GM18951 (cell line): ENCODE measurements at regions not wholly inside any gene's neighbourhood (a gene's known extent, or its start where the extent isn't known, plus 50 kb on each side); places are given as distances from the start of the nearest gene placed in this dataset.

ENCODE experiments used
- POLR2A ChIP-seq: IDR thresholded peaks from 4 replicates; pipeline ENCODE4 v1.6.1; 2011; ENCODE audit warnings: mild to moderate bottlenecking; ENCODE audit not compliant: insufficient read length, insufficient read depth; ENCODE audit errors: extremely low read depth
- in situ Hi-C: fragments of 300-500 bp; cut with MboI; formaldehyde crosslinking; loops from one replicate; pipeline ENCODE4 v1.12.0; 2022; ENCODE audit warnings: low sequenced_read_pairs, mixed read lengths, inconsistent platforms; ENCODE audit not compliant: unreplicated experiment

- in situ Hi-C loops: no loop called here
- no peak for TF ChIP-seq POLR2A
Observed at GRCh38 chr13:76809389-76809788, 76.8 kb downstream of the KCTD12 start.

DNA sequence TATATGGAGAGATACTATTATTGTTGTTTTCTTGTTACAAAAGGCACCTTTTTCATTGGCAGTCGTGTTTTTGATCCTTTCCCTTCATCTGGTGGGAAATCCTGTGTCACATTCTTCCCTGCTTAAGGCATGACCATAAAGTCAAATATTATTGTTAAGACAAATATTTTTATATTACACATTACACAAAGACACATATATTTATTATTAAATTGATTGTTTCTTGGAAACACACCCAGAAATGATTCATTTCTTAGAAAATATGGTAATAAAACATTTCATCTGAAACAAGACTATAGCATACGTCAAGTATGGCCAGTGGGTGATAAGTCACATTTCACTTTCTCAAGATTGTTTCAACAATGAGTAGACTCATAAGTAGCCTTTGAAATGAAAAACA is 77.3 kb downstream of the KCTD12 start:
- in situ Hi-C loops: no loop called here
- no peak for TF ChIP-seq POLR2A

GRCh38 chr13:76804801-76805200 is 81.4 kb downstream of the KCTD12 start:
- in situ Hi-C loops: no loop called here
- TF ChIP-seq POLR2A: no peak

- in situ Hi-C loops: no loop called here
- TF ChIP-seq POLR2A: no peak
Observed at GRCh38 chr13:76803831-76804230, 82.4 kb downstream of the KCTD12 start.

- in situ Hi-C loops: no loop called here
Observed at GRCh38 chr13:76800943-76801342, 85.3 kb downstream of the KCTD12 start.

DNA sequence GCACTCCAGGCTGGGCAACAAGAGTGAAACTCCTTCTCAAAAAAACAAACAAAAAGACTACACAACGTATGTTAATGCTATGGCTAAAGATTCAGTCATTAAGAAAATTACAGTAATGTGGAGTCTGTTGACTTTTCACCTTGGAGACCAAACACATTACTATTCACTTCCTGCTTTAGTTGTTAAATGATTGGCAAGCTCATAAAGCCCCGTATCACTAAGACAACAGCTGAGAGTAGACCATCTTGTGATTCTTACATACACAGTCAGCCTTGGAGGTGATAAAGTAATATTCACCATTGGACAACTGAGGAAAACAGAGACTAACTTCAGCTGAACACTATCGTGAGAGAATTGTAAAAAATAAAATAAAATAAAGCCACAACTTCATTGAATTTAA is 86.5 kb downstream of the KCTD12 start:
- TF ChIP-seq POLR2A: no peak
- in situ Hi-C loops: no loop called here

More at GRCh38 chr13:76800943-76801342, 85.3 kb downstream of the KCTD12 start:
- no peak for TF ChIP-seq POLR2A

DNA sequence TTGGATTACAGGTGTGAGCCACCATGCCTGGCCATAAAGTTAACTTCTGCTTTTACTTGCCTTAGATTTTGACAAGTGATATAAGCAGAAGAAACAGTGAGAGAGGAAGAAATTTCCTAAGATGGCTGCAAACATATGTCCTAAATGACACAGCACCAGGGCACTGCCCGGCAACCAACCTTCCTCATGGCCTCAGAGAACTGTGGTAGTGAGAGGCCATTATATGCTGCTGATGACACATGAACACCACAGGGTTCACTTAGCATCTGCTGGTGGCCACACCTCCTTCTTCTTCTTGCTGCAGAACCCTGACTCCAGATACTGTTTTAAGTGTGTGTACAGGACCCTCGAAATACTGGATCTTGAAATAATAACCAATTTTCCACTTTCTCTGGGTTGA is 88.2 kb downstream of the KCTD12 start:
- in situ Hi-C loops: no loop called here
- no peak for TF ChIP-seq POLR2A

DNA sequence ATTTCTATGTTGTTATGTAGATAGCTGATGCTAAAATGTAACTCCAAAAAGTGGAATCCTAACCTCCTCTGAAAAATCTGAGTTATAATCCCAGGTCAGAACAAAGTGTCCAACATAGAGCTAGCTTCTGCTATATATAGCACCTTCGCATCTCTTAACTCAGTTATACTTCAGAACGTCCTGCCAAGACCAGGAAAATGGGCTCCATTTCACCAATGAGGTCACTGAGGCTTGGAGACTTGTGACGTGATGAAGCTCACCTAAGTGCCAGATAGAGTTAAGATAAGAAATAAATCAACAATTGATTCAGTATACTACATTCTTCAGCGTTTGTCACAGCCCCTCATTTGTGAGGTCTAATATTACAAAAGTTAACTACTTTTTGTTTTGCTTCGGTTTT is 88.8 kb downstream of the KCTD12 start:
- in situ Hi-C loops: no loop called here
- no peak for TF ChIP-seq POLR2A

DNA sequence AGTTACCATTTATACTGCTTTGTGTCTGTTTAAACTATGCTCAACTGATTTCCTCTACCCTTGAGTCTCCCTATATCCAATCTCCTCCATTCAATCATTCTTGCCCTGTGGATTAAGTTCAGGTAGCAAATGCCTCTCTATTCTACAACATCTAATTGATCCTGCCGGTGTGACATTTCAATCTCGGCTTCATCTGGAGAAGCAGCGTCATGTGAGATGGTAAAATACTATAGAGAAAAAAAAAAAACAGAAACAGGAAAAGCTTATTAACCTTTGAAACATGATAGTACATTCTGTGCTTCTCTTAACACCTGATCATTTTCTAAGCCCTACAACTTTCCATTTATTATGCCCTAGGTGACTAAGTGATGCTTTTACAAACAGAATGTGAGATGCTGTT is 89.4 kb downstream of the KCTD12 start:
- no peak for TF ChIP-seq POLR2A
- in situ Hi-C loops: no loop called here

DNA sequence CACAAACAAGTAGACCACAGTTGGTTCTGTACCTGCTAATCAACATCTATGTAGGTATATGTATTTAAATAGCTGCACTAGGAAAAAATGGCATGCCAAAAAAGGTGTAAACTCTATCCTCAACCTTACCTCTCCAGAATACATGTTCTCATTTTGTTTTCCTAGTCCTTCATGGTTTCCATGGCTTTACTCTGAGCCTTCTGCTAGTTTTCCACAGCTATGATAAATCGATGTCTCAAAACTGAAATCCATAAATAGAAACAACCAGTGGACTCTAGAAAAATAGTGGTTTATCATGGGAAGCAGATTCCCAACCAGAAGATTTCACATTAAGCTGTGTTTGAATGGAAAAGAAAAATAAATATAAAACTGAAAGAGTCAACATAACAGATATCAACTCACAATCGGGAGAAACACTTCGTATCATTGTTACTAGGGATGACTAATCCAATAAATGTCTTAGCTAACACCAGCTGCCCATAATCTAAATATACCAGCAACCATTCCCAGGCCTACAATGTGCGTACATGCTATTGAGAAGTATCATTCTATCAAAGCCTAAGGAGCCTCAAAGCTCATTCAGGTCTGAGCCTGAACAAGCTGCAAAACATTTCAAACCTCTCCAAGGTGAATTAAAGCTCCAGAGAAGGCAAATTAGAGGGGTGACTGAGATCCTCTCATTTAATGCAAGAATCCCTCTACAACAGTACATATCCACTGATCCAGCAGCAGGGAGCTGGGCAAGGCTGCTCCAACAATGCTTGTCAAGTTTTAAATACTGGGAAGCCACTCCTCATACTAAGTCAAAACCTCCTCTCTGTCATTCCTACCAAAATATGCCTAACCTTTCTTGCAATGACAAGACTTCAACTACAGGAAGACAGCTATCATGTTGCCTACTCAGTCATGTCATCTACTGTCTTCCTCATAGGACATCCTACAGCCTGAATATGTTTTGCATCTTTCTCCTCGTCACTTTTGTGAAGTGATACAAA is 90.2 kb downstream of the KCTD12 start:
- TF ChIP-seq POLR2A: no peak
- in situ Hi-C loops: no loop called here

GRCh38 chr13:76792731-76793347 is 93.4 kb downstream of the KCTD12 start:
- no peak for TF ChIP-seq POLR2A
- in situ Hi-C loops: no loop called here

- no peak for TF ChIP-seq POLR2A
- in situ Hi-C loops: no loop called here
Observed at GRCh38 chr13:76790980-76791819, 95.0 kb downstream of the KCTD12 start.

- TF ChIP-seq POLR2A: no peak
- in situ Hi-C loops: no loop called here
Observed at GRCh38 chr13:76790526-76790925, 95.7 kb downstream of the KCTD12 start.

DNA sequence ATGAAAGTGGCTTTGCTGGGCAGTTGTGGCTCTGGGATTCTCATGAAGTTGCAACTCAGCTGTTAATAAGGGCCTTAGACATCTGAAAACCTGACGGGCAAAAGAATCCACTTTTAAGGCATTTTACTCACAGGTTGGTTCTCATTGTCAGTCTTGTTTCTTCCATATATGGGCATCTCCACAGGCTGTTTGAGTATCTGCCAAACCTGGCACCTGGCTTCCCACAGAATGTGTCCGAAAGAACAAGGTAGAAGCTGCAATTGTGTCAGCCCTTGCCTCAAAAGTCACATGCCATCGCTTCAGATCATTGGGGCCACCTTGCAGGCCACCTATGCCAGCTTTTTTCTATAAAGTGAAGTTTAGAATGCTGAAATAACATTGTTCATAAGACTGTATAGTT is 102.4 kb downstream of the KCTD12 start:
- no peak for TF ChIP-seq POLR2A
- in situ Hi-C loops: no loop called here

DNA sequence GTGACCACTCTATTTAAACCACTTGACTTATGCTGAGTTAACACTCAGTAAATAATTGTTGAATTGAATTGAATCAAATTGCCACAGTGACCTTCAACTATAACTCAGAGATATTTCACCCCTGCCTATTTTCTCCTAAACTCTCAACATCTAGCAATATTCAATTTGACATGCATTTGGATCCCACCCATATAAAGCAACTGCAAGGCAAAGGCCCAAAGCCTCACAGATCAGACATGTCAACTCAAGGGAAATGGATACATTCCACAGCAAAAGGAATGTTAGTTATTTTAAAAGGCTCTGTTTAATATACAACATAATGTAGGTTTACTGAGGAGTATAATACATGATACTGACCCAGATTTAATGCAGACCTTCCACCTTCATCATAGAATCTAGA is 107.4 kb downstream of the KCTD12 start:
- TF ChIP-seq POLR2A: no peak
- in situ Hi-C loops: no loop called here
